ENCODE measurements at regions not wholly inside any gene's neighbourhood (a gene's known extent, or its start where the extent isn't known, plus 50 kb on each side); places are given as distances from the start of the nearest gene placed in this dataset.
A peak's percentile ranks its signal among the peaks of the same experiment; 100 is the strongest.
"Not testable (repeated sequence)": the region's sequence is repeated elsewhere in the genome, so short reads cannot be mapped to it uniquely, and the experiment has no call there.

DNA sequence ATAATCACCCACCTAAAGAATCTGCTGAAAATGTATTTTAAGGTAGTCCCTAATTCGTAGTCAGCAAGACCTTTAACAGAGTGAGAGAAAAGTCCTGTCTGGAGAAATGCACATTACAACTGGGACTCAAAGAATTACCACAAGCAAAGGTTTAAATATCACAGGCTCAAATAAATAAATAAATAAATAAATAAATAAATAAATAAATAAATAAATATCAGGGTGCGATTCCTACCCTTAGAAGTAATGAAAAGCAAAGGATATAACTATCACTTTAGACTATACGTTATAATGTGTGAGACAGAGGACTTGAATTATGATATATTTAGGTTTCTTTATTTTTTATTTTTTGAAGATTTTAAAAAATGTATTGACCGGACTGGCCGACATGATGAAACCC, 522.5 kb upstream of the ATXN7L3B start:
- intact Hi-C loops (cut with micrococcal nuclease), result no loop called here
- POLR2A ChIA-PET, result no interaction called here
- TF ChIP-seq, protein P1, sequence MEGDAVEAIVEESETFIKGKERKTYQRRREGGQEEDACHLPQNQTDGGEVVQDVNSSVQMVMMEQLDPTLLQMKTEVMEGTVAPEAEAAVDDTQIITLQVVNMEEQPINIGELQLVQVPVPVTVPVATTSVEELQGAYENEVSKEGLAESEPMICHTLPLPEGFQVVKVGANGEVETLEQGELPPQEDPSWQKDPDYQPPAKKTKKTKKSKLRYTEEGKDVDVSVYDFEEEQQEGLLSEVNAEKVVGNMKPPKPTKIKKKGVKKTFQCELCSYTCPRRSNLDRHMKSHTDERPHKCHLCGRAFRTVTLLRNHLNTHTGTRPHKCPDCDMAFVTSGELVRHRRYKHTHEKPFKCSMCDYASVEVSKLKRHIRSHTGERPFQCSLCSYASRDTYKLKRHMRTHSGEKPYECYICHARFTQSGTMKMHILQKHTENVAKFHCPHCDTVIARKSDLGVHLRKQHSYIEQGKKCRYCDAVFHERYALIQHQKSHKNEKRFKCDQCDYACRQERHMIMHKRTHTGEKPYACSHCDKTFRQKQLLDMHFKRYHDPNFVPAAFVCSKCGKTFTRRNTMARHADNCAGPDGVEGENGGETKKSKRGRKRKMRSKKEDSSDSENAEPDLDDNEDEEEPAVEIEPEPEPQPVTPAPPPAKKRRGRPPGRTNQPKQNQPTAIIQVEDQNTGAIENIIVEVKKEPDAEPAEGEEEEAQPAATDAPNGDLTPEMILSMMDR (IDR thresholded peaks at IDR 0.05; ENCODE audit: unreplicated experiment), result no peak
- H3K4me3 Mint-ChIP-seq (ENCODE audit: unreplicated experiment), result no peak overlapping the region
- no peaks in the 10 kb centered on the region for H3K27me3 Mint-ChIP-seq (ENCODE audit: insufficient read depth, unreplicated experiment)
- CTCF ChIA-PET, result interaction anchor here (0.7 kb wide), 2 partner anchors 302 to 823 kb away, joined by 3 to 4 read pairs; no protein-coding TSS in a partner anchor
- H3K36me3 Mint-ChIP-seq (ENCODE audit: insufficient read depth, unreplicated experiment), result no peaks in the 10 kb centered on the region
- H3K27ac Mint-ChIP-seq (ENCODE audit: low read depth, unreplicated experiment), result no peak overlapping the region
- H3K4me1 Mint-ChIP-seq (ENCODE audit: insufficient read depth, unreplicated experiment), result no peaks in the 10 kb centered on the region
- H3K9me3 Mint-ChIP-seq (ENCODE audit: unreplicated experiment), result no peaks in the 10 kb centered on the region
- DNase-seq (ENCODE audit: unreplicated experiment), result no peak
- no TSS peak for BruUV-seq (replicated peaks)

DNA sequence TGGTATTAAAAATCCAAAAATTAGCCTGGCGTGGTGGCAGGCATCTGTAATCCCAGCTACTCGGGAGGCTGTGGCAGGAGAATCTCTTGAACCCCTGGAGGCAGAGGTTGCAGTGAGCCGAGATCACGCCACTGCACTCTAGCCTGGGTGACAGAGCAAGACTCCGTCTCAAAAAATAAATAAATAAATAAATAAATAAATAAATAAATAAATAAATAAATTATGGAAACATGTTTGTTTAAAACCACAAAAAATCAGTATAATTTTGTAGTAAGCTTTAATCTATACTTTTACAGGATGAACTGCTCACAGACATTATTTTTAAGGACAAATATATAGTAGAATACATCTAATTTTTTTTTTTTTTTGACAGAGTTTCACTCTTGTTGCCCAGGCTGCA, 521.3 kb upstream of the ATXN7L3B start:
- BruUV-seq (replicated peaks); intact Hi-C loops (cut with micrococcal nuclease); POLR2A ChIA-PET; H3K9me3 Mint-ChIP-seq (ENCODE audit: unreplicated experiment); H3K4me3 Mint-ChIP-seq (ENCODE audit: unreplicated experiment); H3K4me1 Mint-ChIP-seq (ENCODE audit: insufficient read depth, unreplicated experiment); H3K36me3 Mint-ChIP-seq (ENCODE audit: insufficient read depth, unreplicated experiment); DNase-seq (ENCODE audit: unreplicated experiment); H3K27me3 Mint-ChIP-seq (ENCODE audit: insufficient read depth, unreplicated experiment); H3K27ac Mint-ChIP-seq (ENCODE audit: low read depth, unreplicated experiment): not testable (repeated sequence)
- CTCF ChIA-PET, result interaction anchor here (0.6 to 1.4 kb wide), 2 partner anchors 304 to 1334 kb away, joined by 3 to 5 read pairs; no protein-coding TSS in a partner anchor

DNA sequence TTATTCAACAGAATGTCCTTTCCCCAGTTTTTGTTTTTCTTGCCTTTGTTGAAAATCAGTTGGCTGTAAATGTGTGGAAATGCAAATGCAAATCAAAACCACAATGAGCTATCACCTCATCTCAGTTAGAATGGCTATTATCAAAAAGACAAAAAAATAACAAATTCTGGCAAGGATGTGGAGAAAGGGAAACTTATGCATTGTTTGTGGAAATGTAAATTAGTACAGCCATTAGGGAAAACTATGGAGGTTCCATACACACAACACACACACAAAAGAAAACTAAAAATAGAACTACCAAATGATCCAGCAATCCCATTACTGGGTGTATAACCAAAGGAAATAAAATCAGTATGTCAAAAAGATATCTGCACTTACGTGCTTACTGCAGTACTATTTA, 518.8 kb upstream of the ATXN7L3B start:
- H3K4me3 Mint-ChIP-seq (ENCODE audit: unreplicated experiment), result no peak overlapping the region
- no TSS peak for BruUV-seq (replicated peaks)
- TF ChIP-seq, protein P1 (IDR thresholded peaks at IDR 0.05; ENCODE audit: unreplicated experiment), result no peak
- ChIA-PET POLR2A (no interaction called here), CTCF (no interaction called here)
- intact Hi-C loops (cut with micrococcal nuclease), result no loop called here
- H3K9me3 Mint-ChIP-seq (ENCODE audit: unreplicated experiment), result no peaks in the 10 kb centered on the region
- H3K36me3 Mint-ChIP-seq (ENCODE audit: insufficient read depth, unreplicated experiment), result no peaks in the 10 kb centered on the region
- no peaks in the 10 kb centered on the region for H3K4me1 Mint-ChIP-seq (ENCODE audit: insufficient read depth, unreplicated experiment)
- DNase-seq (ENCODE audit: unreplicated experiment), result no peak
- no peak overlapping the region for H3K27ac Mint-ChIP-seq (ENCODE audit: low read depth, unreplicated experiment)
- H3K27me3 Mint-ChIP-seq (ENCODE audit: insufficient read depth, unreplicated experiment), result no peaks in the 10 kb centered on the region

DNA sequence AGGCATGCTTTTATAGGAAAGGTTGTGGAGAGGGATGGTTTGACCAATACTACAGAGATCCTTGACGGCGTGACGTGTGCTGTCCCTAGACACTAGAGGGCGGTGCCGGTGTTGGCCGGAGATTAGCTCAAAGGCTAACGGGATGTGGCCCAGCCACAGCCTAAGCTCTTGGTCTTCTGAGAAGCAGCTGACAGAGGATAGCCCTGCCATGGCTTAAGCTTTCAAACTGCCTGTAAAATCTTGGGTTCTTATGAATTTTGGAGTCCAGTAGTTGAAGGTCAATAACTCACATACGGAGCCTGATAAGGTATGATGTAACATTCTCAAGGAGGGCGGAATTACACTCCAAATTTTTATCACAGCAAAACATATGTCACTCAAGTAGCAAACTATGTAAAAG, 515.7 kb upstream of the ATXN7L3B start:
- POLR2A ChIA-PET, result interaction anchor here (1.0 kb wide), 1 partner anchor 295 kb away, joined by 3 read pairs; no protein-coding TSS in a partner anchor
- TF ChIP-seq, protein P1 (IDR thresholded peaks at IDR 0.05; ENCODE audit: unreplicated experiment), result peak; percentile 56
- H3K27ac Mint-ChIP-seq (ENCODE audit: low read depth, unreplicated experiment), result no peak overlapping the region
- intact Hi-C loops (cut with micrococcal nuclease), result loop anchor here (1.0 to 10.0 kb wide), 5 partner anchors 295 to 1676 kb away; partner anchors contain the start of gene ATXN7L3B
- no peaks in the 10 kb centered on the region for H3K36me3 Mint-ChIP-seq (ENCODE audit: insufficient read depth, unreplicated experiment)
- no peaks in the 10 kb centered on the region for H3K4me1 Mint-ChIP-seq (ENCODE audit: insufficient read depth, unreplicated experiment)
- peak; percentile 68 for DNase-seq (ENCODE audit: unreplicated experiment)
- no peaks in the 10 kb centered on the region for H3K9me3 Mint-ChIP-seq (ENCODE audit: unreplicated experiment)
- no peak overlapping the region for H3K4me3 Mint-ChIP-seq (ENCODE audit: unreplicated experiment)
- BruUV-seq (replicated peaks), result no TSS peak
- no peaks in the 10 kb centered on the region for H3K27me3 Mint-ChIP-seq (ENCODE audit: insufficient read depth, unreplicated experiment)
- CTCF ChIA-PET, result interaction anchor here (0.6 to 3.2 kb wide), 13 partner anchors 34 to 1974 kb away, joined by 3 to 14 read pairs (median 3); no protein-coding TSS in a partner anchor

DNA sequence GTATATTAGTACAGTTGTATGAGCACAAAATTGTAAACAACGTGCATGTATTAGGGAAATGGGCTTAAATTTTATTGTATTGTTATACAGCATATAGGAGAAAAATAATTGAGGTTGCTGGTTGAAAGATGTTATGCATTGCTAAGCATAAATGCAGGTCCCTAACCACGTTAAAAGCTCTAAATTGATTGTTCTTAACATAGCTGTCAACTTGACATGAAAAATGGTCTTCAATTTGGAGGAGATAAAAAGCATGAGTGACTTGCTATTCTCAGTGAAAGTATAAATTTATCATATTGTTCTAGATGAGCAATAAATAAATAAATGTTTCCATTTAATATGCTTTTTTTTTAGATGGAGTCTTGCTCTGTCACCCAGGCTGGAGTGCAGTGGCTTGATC, 506.6 kb upstream of the ATXN7L3B start:
- intact Hi-C loops (cut with micrococcal nuclease), result no loop called here
- no TSS peak for BruUV-seq (replicated peaks)
- no peaks in the 10 kb centered on the region for H3K27me3 Mint-ChIP-seq (ENCODE audit: insufficient read depth, unreplicated experiment)
- no peaks in the 10 kb centered on the region for H3K9me3 Mint-ChIP-seq (ENCODE audit: unreplicated experiment)
- CTCF ChIA-PET, result interaction anchor here (0.7 kb wide), 2 partner anchors 13 to 385 kb away, joined by 3 read pairs; no protein-coding TSS in a partner anchor
- no peaks in the 10 kb centered on the region for H3K4me1 Mint-ChIP-seq (ENCODE audit: insufficient read depth, unreplicated experiment)
- TF ChIP-seq, protein P1 (IDR thresholded peaks at IDR 0.05; ENCODE audit: unreplicated experiment), result no peak
- POLR2A ChIA-PET, result no interaction called here
- no peaks in the 10 kb centered on the region for H3K36me3 Mint-ChIP-seq (ENCODE audit: insufficient read depth, unreplicated experiment)
- DNase-seq (ENCODE audit: unreplicated experiment), result no peak
- no peak overlapping the region for H3K4me3 Mint-ChIP-seq (ENCODE audit: unreplicated experiment)
- H3K27ac Mint-ChIP-seq (ENCODE audit: low read depth, unreplicated experiment), result no peak overlapping the region
